ENCODE measurements at regions not wholly inside any gene's neighbourhood (a gene's known extent, or its start where the extent isn't known, plus 50 kb on each side); places are given as distances from the start of the nearest gene placed in this dataset.
A peak's percentile ranks its signal among the peaks of the same experiment; 100 is the strongest.

- dilution Hi-C loops (cut with MboI; ENCODE audit: extremely low pct_ligation_motif_present, low sequenced_read_pairs) = no loop called here
- no peak overlapping the region for H3K9ac ChIP-seq (ENCODE audit: control insufficient read depth, extremely low read depth, insufficient read depth, low read length)
- no peak overlapping the region for H3K4me3 ChIP-seq (ENCODE audit: control insufficient read depth in 2 of 3, extremely low read depth in 1 of 3, insufficient read depth in 2 of 3, low read depth in 1 of 3, low read length in 3 of 3)
- no peaks in the 10 kb centered on the region for H3K36me3 ChIP-seq (ENCODE audit: control insufficient read depth in 2 of 2, extremely low read depth in 1 of 2, insufficient read depth in 2 of 2, low read length in 2 of 2)
- FAIRE-seq (no peak), DNase-seq (ENCODE audit: low read depth, low spot score) (peak; percentile 11)
- peaks cover 7% of the 10 kb centered on the region for H3K4me1 ChIP-seq (ENCODE audit: control insufficient read depth, extremely low read depth, insufficient read depth, low read length)
- H3K27me3 ChIP-seq (ENCODE audit: control insufficient read depth, extremely low read depth, insufficient read depth, low read length) = no peaks in the 10 kb centered on the region
- no peaks in the 10 kb centered on the region for H3K9me1 ChIP-seq (ENCODE audit: control insufficient read depth, extremely low read depth, insufficient read depth, low read length)
- H3K79me2 ChIP-seq (ENCODE audit: control insufficient read depth, insufficient read depth, low read length) = no peaks in the 10 kb centered on the region
- H3K9me3 ChIP-seq (ENCODE audit: control insufficient read depth, low read depth, low read length) = peaks cover 6% of the 10 kb centered on the region
- no peak overlapping the region for H2AFZ ChIP-seq (ENCODE audit: control insufficient read depth, low read length)
- no peaks in the 10 kb centered on the region for H4K20me1 ChIP-seq (ENCODE audit: control insufficient read depth, extremely low read depth, insufficient read depth, low read length)
- no peak overlapping the region for H3K4me2 ChIP-seq (ENCODE audit: control insufficient read depth, extremely low read depth, insufficient read depth, low read depth, low read length)
- H3K27ac ChIP-seq (ENCODE audit: control insufficient read depth, insufficient read depth, low read length) = peak overlapping the region; percentile 9
- TF ChIP-seq CTCF (optimal IDR thresholded peaks at IDR 0.05 in 1 of 3, IDR thresholded peaks at IDR 0.05 in 1 of 3, conservative IDR thresholded peaks at IDR 0.05 in 1 of 3; ENCODE audit: extremely low read depth in 1 of 3, insufficient read depth in 2 of 3, low read length in 3 of 3) = no peak
- TF ChIP-seq EZH2 (IDR thresholded peaks at IDR 0.05; ENCODE audit: low read length) = no peak
These were observed 105.3 kb downstream of the BACH1 start for GRCh38 chr21:29403922-29404538.

- Histone ChIP-seq H3K4me1 (ENCODE audit: control insufficient read depth, extremely low read depth, insufficient read depth, low read length) (peaks cover 7% of the 10 kb centered on the region), H3K27ac (ENCODE audit: control insufficient read depth, insufficient read depth, low read length) (no peak overlapping the region), H3K4me2 (ENCODE audit: control insufficient read depth, extremely low read depth, insufficient read depth, low read depth, low read length) (no peak overlapping the region), H3K4me3 (ENCODE audit: control insufficient read depth in 2 of 3, extremely low read depth in 1 of 3, insufficient read depth in 2 of 3, low read depth in 1 of 3, low read length in 3 of 3) (no peak overlapping the region), H3K79me2 (ENCODE audit: control insufficient read depth, insufficient read depth, low read length) (no peaks in the 10 kb centered on the region), H4K20me1 (ENCODE audit: control insufficient read depth, extremely low read depth, insufficient read depth, low read length) (no peaks in the 10 kb centered on the region), H3K36me3 (ENCODE audit: control insufficient read depth in 2 of 2, extremely low read depth in 1 of 2, insufficient read depth in 2 of 2, low read length in 2 of 2) (no peaks in the 10 kb centered on the region), H3K9me1 (ENCODE audit: control insufficient read depth, extremely low read depth, insufficient read depth, low read length) (no peaks in the 10 kb centered on the region), H3K9me3 (ENCODE audit: control insufficient read depth, low read depth, low read length) (peaks cover 6% of the 10 kb centered on the region), H3K9ac (ENCODE audit: control insufficient read depth, extremely low read depth, insufficient read depth, low read length) (no peak overlapping the region), H2AFZ (ENCODE audit: control insufficient read depth, low read length) (no peak overlapping the region), H3K27me3 (ENCODE audit: control insufficient read depth, extremely low read depth, insufficient read depth, low read length) (no peaks in the 10 kb centered on the region)
- DNase-seq (ENCODE audit: low read depth, low spot score) = no peak
- FAIRE-seq = no peak
- dilution Hi-C loops (cut with MboI; ENCODE audit: extremely low pct_ligation_motif_present, low sequenced_read_pairs) = no loop called here
- no peak for TF ChIP-seq EZH2 (IDR thresholded peaks at IDR 0.05; ENCODE audit: low read length)
- TF ChIP-seq CTCF (optimal IDR thresholded peaks at IDR 0.05 in 1 of 3, IDR thresholded peaks at IDR 0.05 in 1 of 3, conservative IDR thresholded peaks at IDR 0.05 in 1 of 3; ENCODE audit: extremely low read depth in 1 of 3, insufficient read depth in 2 of 3, low read length in 3 of 3) = no peak
These were observed 106.9 kb downstream of the BACH1 start for GRCh38 chr21:29405503-29406122.
